Endothelial cell of umbilical vein (primary cell): ENCODE measurements at regions not wholly inside any gene's neighbourhood (a gene's known extent, or its start where the extent isn't known, plus 50 kb on each side); places are given as distances from the start of the nearest gene placed in this dataset.

Experiments
- BruUV-seq: library from RNA; stranded (reverse); fragments of 400-500 nt; replicated peaks from 2 replicates; lab custom pipeline; 2021; lab: Mats Ljungman, UMichigan
- CTCF ChIA-PET: fragments of 300-600, 350-600 bp; sonication (Branson Sonifier 250); formaldehyde crosslinking; loops from one replicate; lab custom pipeline; 2021; ENCODE audit warnings: antibody characterized with exemption, inconsistent platforms; lab: Charles Lee
- POLR2A ChIA-PET: fragments of 300-600, 350-600 bp; sonication (Branson Sonifier 250); formaldehyde crosslinking; loops from one replicate; lab custom pipeline; 2021; ENCODE audit warnings: antibody characterized with exemption, inconsistent platforms; lab: Charles Lee
- DNase-seq: peaks from one replicate; pipeline ENCODE4 v3.0.0-alpha.2; 2011; ENCODE audit warnings: low read depth, low spot score
- FAIRE-seq: peaks from 2 replicates; lab custom pipeline; 2011; peaks lifted over from hg19 to GRCh38; lab: Jason Lieb, UNC
- H2AFZ ChIP-seq: 2 replicates; pipeline ENCODE4 v1.6.0; 2012; ENCODE audit warnings: low read depth, low read length, control low read depth, inconsistent platforms
- H3K27ac ChIP-seq: 2 replicates; pipeline ENCODE4 v1.5.1; 2011; ENCODE audit warnings: low read depth, mild to moderate bottlenecking, control low read depth, low read length, moderate library complexity; ENCODE audit not compliant: insufficient read depth
- H3K27me3 ChIP-seq, 2 experiments: 2 replicates each; pipeline versions ENCODE4 v1.6.0 to v1.6.1; 2011; ENCODE audit warnings: low read length in 2 of 2, mixed read lengths in 1 of 2; ENCODE audit not compliant: control insufficient read depth in 2 of 2, insufficient read depth in 2 of 2
- H3K36me3 ChIP-seq, 2 experiments: 2 replicates in 1 of 2; 3 replicates in 1 of 2; pipeline ENCODE4 v1.5.1; 2011; ENCODE audit warnings: low read length in 2 of 2, mild to moderate bottlenecking in 1 of 2, moderate library complexity in 1 of 2; ENCODE audit not compliant: control insufficient read depth in 2 of 2, insufficient read depth in 2 of 2; ENCODE audit errors: extremely low read depth in 1 of 2
- H3K4me1 ChIP-seq: 3 replicates; pipeline ENCODE4 v1.5.1; 2011; ENCODE audit warnings: mild to moderate bottlenecking, low read length; ENCODE audit not compliant: control insufficient read depth, insufficient read depth; ENCODE audit errors: extremely low read depth
- H3K4me2 ChIP-seq: 2 replicates; pipeline ENCODE4 v1.6.1; 2011; ENCODE audit warnings: low read length, control low read depth, mixed read lengths; ENCODE audit not compliant: insufficient read depth
- H3K4me3 ChIP-seq, 3 experiments: fragments of 200-600 bp in 1 of 3; sonication (generic), shearing (Covaris generic) in 1 of 3; replicated peaks in 1 of 3; 2 replicates each; pipeline ENCODE4 v1.5.1; 2011 to 2016; ENCODE audit warnings: control low read depth in 3 of 3, low read length in 3 of 3, mild to moderate bottlenecking in 2 of 3, inconsistent platforms in 1 of 3, low read depth in 1 of 3, moderate library complexity in 1 of 3; ENCODE audit not compliant: insufficient read depth in 1 of 3
- H3K79me2 ChIP-seq: 2 replicates; pipeline ENCODE4 v1.6.0; 2012; ENCODE audit warnings: low read length, inconsistent platforms; ENCODE audit not compliant: control insufficient read depth, insufficient read depth
- H3K9ac ChIP-seq: replicated peaks from 2 replicates; pipeline ENCODE3; 2011; ENCODE audit warnings: low read length, control low read depth; ENCODE audit not compliant: insufficient read depth; ENCODE audit errors: extremely low read depth
- H3K9me1 ChIP-seq: replicated peaks from 3 replicates; pipeline ENCODE4 v1.6.0; 2011; ENCODE audit warnings: mild to moderate bottlenecking, low read length; ENCODE audit not compliant: control insufficient read depth, insufficient read depth; ENCODE audit errors: extremely low read depth
- H3K9me3 ChIP-seq: replicated peaks from 2 replicates; pipeline ENCODE4 v1.5.1; 2012; ENCODE audit warnings: low read length, inconsistent platforms; ENCODE audit not compliant: control insufficient read depth, insufficient read depth
- H4K20me1 ChIP-seq: replicated peaks from 2 replicates; pipeline ENCODE3; 2011; ENCODE audit warnings: mild to moderate bottlenecking, low read length; ENCODE audit not compliant: control insufficient read depth, insufficient read depth; ENCODE audit errors: extremely low read depth
- EZH2 ChIP-seq: IDR thresholded peaks from 2 replicates; pipeline ENCODE4 v1.6.1; 2012; ENCODE audit warnings: borderline replicate concordance, low read depth, mild to moderate bottlenecking, moderate library complexity, low read length, inconsistent platforms; ENCODE audit not compliant: severe bottlenecking
- FOS ChIP-seq: IDR thresholded peaks from 2 replicates; pipeline ENCODE4 v1.6.1; 2011; ENCODE audit warnings: mild to moderate bottlenecking, low read length, moderate library complexity, borderline replicate concordance; ENCODE audit not compliant: insufficient read depth
- JUN ChIP-seq: IDR thresholded peaks from 2 replicates; pipeline ENCODE4 v1.6.1; 2011; ENCODE audit warnings: borderline replicate concordance, low read depth; ENCODE audit not compliant: insufficient read length, insufficient read depth
- MYC ChIP-seq: IDR thresholded peaks from one replicate; pipeline ENCODE4 v1.6.1; 2011; ENCODE audit warnings: mild to moderate bottlenecking, low read depth, low read length
- POLR2A ChIP-seq: IDR thresholded peaks from 2 replicates; pipeline ENCODE4 v1.6.1; 2012; ENCODE audit warnings: low read depth, mild to moderate bottlenecking, control low read depth, low read length
- POLR2AphosphoS5 ChIP-seq: IDR thresholded peaks from 2 replicates; pipeline ENCODE4 v1.6.1; 2012; ENCODE audit warnings: low read depth, mild to moderate bottlenecking, control low read depth, low read length, moderate library complexity; ENCODE audit not compliant: insufficient read depth
- dilution Hi-C: fragments of 300-500 bp; cut with MboI; formaldehyde crosslinking; loops from one replicate; pipeline ENCODE4 v1.15.0; 2019; ENCODE audit warnings: low sequenced_read_pairs; ENCODE audit not compliant: extremely low pct_ligation_motif_present
- intact Hi-C: fragments of 100-400 bp; cut with micrococcal nuclease; formaldehyde crosslinking; loops from one replicate; pipeline ENCODE4 v1.10.0; 2022
- TF ChIP-seq, protein P1 (sequence below), 2 donors: IDR thresholded peaks; 1 replicate in 1 of 2; 2 replicates in 1 of 2; pipeline ENCODE4 v1.5.1; 2011; ENCODE audit warnings: low read length in 2 of 2, mild to moderate bottlenecking in 2 of 2, moderate library complexity in 2 of 2, control low read depth in 1 of 2, inconsistent platforms in 1 of 2, low read depth in 1 of 2; ENCODE audit not compliant: insufficient read depth in 1 of 2; ENCODE audit errors: extremely low read depth in 1 of 2
- TF ChIP-seq, protein P2 (sequence below): IDR thresholded peaks from 2 replicates; pipeline ENCODE4 v1.6.1; 2011; ENCODE audit not compliant: insufficient read depth, insufficient read length

DNA sequence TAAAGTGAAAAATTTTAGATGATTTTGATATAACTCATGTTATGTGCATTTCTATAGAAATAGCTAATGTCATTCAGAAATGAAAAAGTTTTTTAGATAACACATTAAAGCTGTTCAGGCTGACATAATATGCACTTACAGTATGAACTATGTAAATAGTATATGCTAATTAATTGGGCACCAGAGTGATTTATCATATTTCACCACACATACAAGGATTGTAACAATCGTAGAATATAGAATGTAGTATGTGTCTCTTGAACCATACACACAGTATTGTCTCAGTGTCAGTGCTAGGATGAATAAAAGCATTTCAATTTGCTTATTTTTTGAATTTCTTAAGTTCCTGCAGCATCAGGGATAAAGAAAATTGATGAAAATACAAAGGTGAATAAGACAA lies 710.0 kb downstream of the OTOL1 start:
- Histone ChIP-seq H3K9me3 (no peaks in the 10 kb centered on the region), H2AFZ (no peak overlapping the region), H3K4me2 (no peak overlapping the region), H3K36me3 (no peaks in the 10 kb centered on the region), H4K20me1 (no peaks in the 10 kb centered on the region), H3K9ac (no peak overlapping the region), H3K4me3 (no peak overlapping the region), H3K79me2 (no peaks in the 10 kb centered on the region), H3K27me3 (no peaks in the 10 kb centered on the region), H3K27ac (no peak overlapping the region), H3K9me1 (no peaks in the 10 kb centered on the region), H3K4me1 (no peaks in the 10 kb centered on the region)
- intact Hi-C loops = no loop called here
- POLR2A ChIA-PET = no interaction called here
- no peak for TF ChIP-seq POLR2AphosphoS5
- TF ChIP-seq EZH2 = no peak
- no peak for TF ChIP-seq MYC
- TF ChIP-seq, protein P1, sequence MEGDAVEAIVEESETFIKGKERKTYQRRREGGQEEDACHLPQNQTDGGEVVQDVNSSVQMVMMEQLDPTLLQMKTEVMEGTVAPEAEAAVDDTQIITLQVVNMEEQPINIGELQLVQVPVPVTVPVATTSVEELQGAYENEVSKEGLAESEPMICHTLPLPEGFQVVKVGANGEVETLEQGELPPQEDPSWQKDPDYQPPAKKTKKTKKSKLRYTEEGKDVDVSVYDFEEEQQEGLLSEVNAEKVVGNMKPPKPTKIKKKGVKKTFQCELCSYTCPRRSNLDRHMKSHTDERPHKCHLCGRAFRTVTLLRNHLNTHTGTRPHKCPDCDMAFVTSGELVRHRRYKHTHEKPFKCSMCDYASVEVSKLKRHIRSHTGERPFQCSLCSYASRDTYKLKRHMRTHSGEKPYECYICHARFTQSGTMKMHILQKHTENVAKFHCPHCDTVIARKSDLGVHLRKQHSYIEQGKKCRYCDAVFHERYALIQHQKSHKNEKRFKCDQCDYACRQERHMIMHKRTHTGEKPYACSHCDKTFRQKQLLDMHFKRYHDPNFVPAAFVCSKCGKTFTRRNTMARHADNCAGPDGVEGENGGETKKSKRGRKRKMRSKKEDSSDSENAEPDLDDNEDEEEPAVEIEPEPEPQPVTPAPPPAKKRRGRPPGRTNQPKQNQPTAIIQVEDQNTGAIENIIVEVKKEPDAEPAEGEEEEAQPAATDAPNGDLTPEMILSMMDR (IDR thresholded peaks at IDR 0.05; ENCODE audit: extremely low read depth in 1 of 2, insufficient read depth in 1 of 2, low read depth in 1 of 2, low read length in 2 of 2) = no peak
- no peak for TF ChIP-seq FOS
- no peak for TF ChIP-seq POLR2A
- TF ChIP-seq, protein P2, sequence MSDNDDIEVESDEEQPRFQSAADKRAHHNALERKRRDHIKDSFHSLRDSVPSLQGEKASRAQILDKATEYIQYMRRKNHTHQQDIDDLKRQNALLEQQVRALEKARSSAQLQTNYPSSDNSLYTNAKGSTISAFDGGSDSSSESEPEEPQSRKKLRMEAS = no peak
- TF ChIP-seq JUN = no peak
- dilution Hi-C loops = no loop called here
- BruUV-seq = no TSS peak
- DNase-seq (no peak), FAIRE-seq (no peak)
- CTCF ChIA-PET = no interaction called here
